Testis (tissue), 2 donors: ENCODE measurements at regions not wholly inside any gene's neighbourhood (a gene's known extent, or its start where the extent isn't known, plus 50 kb on each side); places are given as distances from the start of the nearest gene placed in this dataset.

Experiments used
- DNase-seq: peaks from one replicate; pipeline ENCODE4 v3.0.0-alpha.2; 2019
- H3K27ac ChIP-seq, 2 donors: fragments of 200-600 bp; sonication (generic); one replicate each; pipeline ENCODE4 v1.5.1; 2019
- H3K27me3 ChIP-seq: fragments of 200-600 bp; sonication (generic); one replicate; pipeline ENCODE4 v1.5.1; 2019
- H3K36me3 ChIP-seq: fragments of 200-600 bp; sonication (generic); one replicate; pipeline ENCODE4 v1.5.1; 2017; ENCODE audit warnings: low read depth; ENCODE audit errors: missing control alignments
- H3K4me1 ChIP-seq: fragments of 200-600 bp; sonication (generic); one replicate; pipeline ENCODE4 v1.5.1; 2019
- H3K4me3 ChIP-seq, 2 donors: fragments of 200-600 bp; sonication (generic); one replicate each; pipeline ENCODE4 v1.5.1; 2017 to 2019
- H3K9me3 ChIP-seq: fragments of 200-600 bp; sonication (generic); one replicate; pipeline ENCODE4 v1.5.1; 2017
- CTCF ChIP-seq, 3 experiments: fragments of 450-650 bp in 2 of 3; fragments of 200-600 bp in 1 of 3; sonication (generic) in 1 of 3; IDR thresholded peaks; one replicate each; pipeline ENCODE4 v1.5.1; 2016 to 2019; ENCODE audit warnings: antibody characterized with exemption in 3 of 3, mild to moderate bottlenecking in 2 of 3, moderate library complexity in 1 of 3
- POLR2A ChIP-seq: fragments of 450-650 bp; IDR thresholded peaks from one replicate; pipeline ENCODE4 v1.6.1; 2017; ENCODE audit warnings: antibody characterized with exemption, mild to moderate bottlenecking, moderate library complexity
- WGBS, 2 donors: methylation state at CpG; one replicate each; pipeline ENCODE4 v1.1.5; 2018; 5-methylcytosine and 5-hydroxymethylcytosine counted together
- intact Hi-C: fragments of 100-400 bp; cut with DNase I; formaldehyde crosslinking; loops from one replicate; pipeline ENCODE4 v1.15.1; 2023; ENCODE audit warnings: low total_unique reads

- intact Hi-C loops: no loop called here
- H3K9me3 ChIP-seq: no peaks in the 10 kb centered on the region
- H3K27ac ChIP-seq: no peak overlapping the region
- TF ChIP-seq POLR2A (no peak), CTCF (IDR thresholded peaks at IDR 0.05) (no peak)
- 64 to 81% methylated on average over 2 of the region's 2 CpGs for WGBS, 2 donors
- H3K4me3 ChIP-seq: no peak overlapping the region
- DNase-seq: no peak
- no peaks in the 10 kb centered on the region for H3K27me3 ChIP-seq
- no peaks in the 10 kb centered on the region for H3K36me3 ChIP-seq
- H3K4me1 ChIP-seq: no peaks in the 10 kb centered on the region
These were observed 491.3 kb upstream of the MKI67 start for GRCh38 chr10:128617532-128617931.

GRCh38 chr10:128622706-128623105 lies 496.5 kb upstream of the MKI67 start:
- no peak for DNase-seq
- Histone ChIP-seq H3K4me3 (no peak overlapping the region), H3K36me3 (no peaks in the 10 kb centered on the region), H3K4me1 (no peaks in the 10 kb centered on the region), H3K9me3 (no peaks in the 10 kb centered on the region), H3K27me3 (no peaks in the 10 kb centered on the region), H3K27ac (no peak overlapping the region)
- 79 to 82% methylated on average over 8 of the region's 8 CpGs for WGBS, 2 donors
- intact Hi-C loops: no loop called here
- TF ChIP-seq CTCF (IDR thresholded peaks at IDR 0.05) (no peak), POLR2A (no peak)

- no peak for TF ChIP-seq POLR2A
- TF ChIP-seq CTCF (IDR thresholded peaks at IDR 0.05): no peak
These were observed 497.6 kb upstream of the MKI67 start for GRCh38 chr10:128623776-128624175.

GRCh38 chr10:128624656-128625530 lies 498.7 kb upstream of the MKI67 start:
- intact Hi-C loops: no loop called here
- no peaks in the 10 kb centered on the region for H3K36me3 ChIP-seq
- DNase-seq: no peak
- H3K27ac ChIP-seq: no peak overlapping the region
- H3K9me3 ChIP-seq: no peaks in the 10 kb centered on the region
- WGBS, 2 donors: 92 to 94% methylated on average over 18 of the region's 18 CpGs
- TF ChIP-seq CTCF (IDR thresholded peaks at IDR 0.05) (no peak), POLR2A (no peak)
- H3K27me3 ChIP-seq: no peaks in the 10 kb centered on the region
- H3K4me3 ChIP-seq: no peak overlapping the region
- no peaks in the 10 kb centered on the region for H3K4me1 ChIP-seq

More at GRCh38 chr10:128623776-128624175, 497.6 kb upstream of the MKI67 start:
- DNase-seq: no peak
- Histone ChIP-seq H3K27me3 (no peaks in the 10 kb centered on the region), H3K4me1 (no peaks in the 10 kb centered on the region), H3K4me3 (peak overlapping the region in 1 of 2 donors; percentile 23), H3K27ac (no peak overlapping the region), H3K36me3 (no peaks in the 10 kb centered on the region), H3K9me3 (no peaks in the 10 kb centered on the region)
- 43 to 65% methylated on average over 15 of the region's 15 CpGs for WGBS, 2 donors
- intact Hi-C loops: no loop called here

- no peaks in the 10 kb centered on the region for H3K9me3 ChIP-seq
- TF ChIP-seq CTCF (IDR thresholded peaks at IDR 0.05) (no peak), POLR2A (no peak)
- no peak for DNase-seq
- WGBS, 2 donors: 95% methylated on average over 7 of the region's 7 CpGs
- no peaks in the 10 kb centered on the region for H3K36me3 ChIP-seq
- no peaks in the 10 kb centered on the region for H3K4me1 ChIP-seq
- no peaks in the 10 kb centered on the region for H3K27me3 ChIP-seq
- no peak overlapping the region for H3K4me3 ChIP-seq
- H3K27ac ChIP-seq: no peak overlapping the region
- intact Hi-C loops: no loop called here
These were observed 499.7 kb upstream of the MKI67 start for GRCh38 chr10:128625926-128626325.
